ENCODE measurements at regions not wholly inside any gene's neighbourhood (a gene's known extent, or its start where the extent isn't known, plus 50 kb on each side); places are given as distances from the start of the nearest gene placed in this dataset.

DNA sequence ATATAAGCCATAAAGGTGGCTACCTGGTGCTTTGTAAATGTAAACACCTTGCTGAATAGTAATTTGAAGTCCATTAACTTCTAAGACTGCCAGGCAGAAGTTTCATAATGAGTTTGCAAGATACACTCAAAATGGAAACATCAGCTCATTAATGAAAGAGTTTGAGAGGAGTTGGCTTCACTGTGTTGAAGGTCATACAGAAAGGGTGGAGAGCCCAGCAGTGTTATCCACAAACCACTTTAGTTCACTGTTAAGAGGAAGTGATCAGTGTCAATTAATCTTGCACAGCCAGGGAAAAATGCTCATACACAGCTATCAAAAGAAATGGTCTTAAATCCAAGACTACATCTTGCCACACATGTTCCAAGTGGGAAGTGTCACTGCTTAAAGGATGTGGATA lies 689.4 kb downstream of the JRKL start:
- ChIA-PET CTCF (no interaction called here), POLR2A (no interaction called here)
- no peak overlapping the region for H3K4me2 ChIP-seq
- TF ChIP-seq RCOR1 (IDR thresholded peaks at IDR 0.05; ENCODE audit: low read length) (no peak), ZBTB33 (IDR thresholded peaks at IDR 0.05; ENCODE audit: borderline replicate concordance, low read depth) (no peak), FOSL2 (IDR thresholded peaks at IDR 0.05; ENCODE audit: borderline replicate concordance, low read depth) (no peak), RXRA (IDR thresholded peaks at IDR 0.05; ENCODE audit: borderline replicate concordance, low read depth) (no peak), SIN3A (IDR thresholded peaks at IDR 0.05; ENCODE audit: borderline replicate concordance, low read depth, low read length) (no peak), SMC3 (IDR thresholded peaks at IDR 0.05; ENCODE audit: low read depth, low read length) (no peak), JUND (IDR thresholded peaks at IDR 0.05) (no peak), GABPA (IDR thresholded peaks at IDR 0.05; ENCODE audit: low read depth) (no peak), USF2 (IDR thresholded peaks at IDR 0.05; ENCODE audit: borderline replicate concordance, low read depth, low read length) (no peak), TEAD4 (IDR thresholded peaks at IDR 0.05; ENCODE audit: borderline replicate concordance, insufficient read depth) (no peak), TAF1 (IDR thresholded peaks at IDR 0.05; ENCODE audit: borderline replicate concordance, low read depth, low read length) (no peak), GATA2 (CRISPR knock-in tag; IDR thresholded peaks at IDR 0.05) (no peak), IRF3 (IDR thresholded peaks at IDR 0.05; ENCODE audit: low read depth, low read length) (no peak), TCF12 (IDR thresholded peaks at IDR 0.05) (no peak), NFIC (IDR thresholded peaks at IDR 0.05; ENCODE audit: borderline replicate concordance) (no peak), FOXM1 (IDR thresholded peaks at IDR 0.05; ENCODE audit: low read depth) (no peak), POLR2AphosphoS5 (IDR thresholded peaks at IDR 0.05; ENCODE audit: low read depth, low read length) (no peak), RAD21 (IDR thresholded peaks at IDR 0.05; ENCODE audit: low read length) (no peak), CHD2 (IDR thresholded peaks at IDR 0.05; ENCODE audit: low read length, partially characterized antibody) (no peak), NRF1 (IDR thresholded peaks at IDR 0.05; ENCODE audit: low read depth, low read length) (no peak)
- H3K9me3 ChIP-seq: no peaks in the 10 kb centered on the region
- DNase-seq: no peak
- H3K9ac ChIP-seq: no peak overlapping the region
- H3K9me2 ChIP-seq: no peaks in the 10 kb centered on the region
- H4K20me1 ChIP-seq (ENCODE audit: insufficient read depth): no peaks in the 10 kb centered on the region
- no peaks in the 10 kb centered on the region for H3K36me3 ChIP-seq (replicated peaks in 1 of 2; ENCODE audit: control insufficient read depth in 1 of 2, insufficient read depth in 2 of 2, low read length in 1 of 2)
- no peaks in the 10 kb centered on the region for H3K27me3 ChIP-seq (ENCODE audit: insufficient read depth)
- no peak overlapping the region for H3K27ac ChIP-seq (ENCODE audit: low read depth in 2 of 2, low read length in 1 of 2)
- no peak overlapping the region for H3K4me3 ChIP-seq (ENCODE audit: low read depth in 2 of 2, low read length in 1 of 2)
- H3K4me1 ChIP-seq (ENCODE audit: control insufficient read depth in 1 of 2, insufficient read depth in 2 of 2, low read depth in 1 of 2, low read length in 1 of 2): no peaks in the 10 kb centered on the region
- no peaks in the 10 kb centered on the region for H3K79me2 ChIP-seq (ENCODE audit: insufficient read depth)
- no peak overlapping the region for H2AFZ ChIP-seq (ENCODE audit: low read depth)
- H3F3A ChIP-seq (replicated peaks; ENCODE audit: insufficient read depth): no peaks in the 10 kb centered on the region

Measured in SK-N-SH (cell line).